Suprapubic skin (tissue), 3 donors: ENCODE measurements at regions not wholly inside any gene's neighbourhood (a gene's known extent, or its start where the extent isn't known, plus 50 kb on each side); places are given as distances from the start of the nearest gene placed in this dataset.

Source experiments
- POLR2A ChIP-seq, 2 donors: fragments of 450-650 bp; IDR thresholded peaks; one replicate each; pipeline ENCODE4 v1.6.1; 2017; ENCODE audit warnings: antibody characterized with exemption in 2 of 2, mild to moderate bottlenecking in 2 of 2, moderate library complexity in 2 of 2
- TF ChIP-seq, protein P1 (sequence below), 2 donors: fragments of 200-600 bp in 1 of 2; fragments of 450-650 bp in 1 of 2; sonication (generic) in 1 of 2; IDR thresholded peaks; one replicate each; pipeline ENCODE4 v1.5.1; 2016 to 2019; ENCODE audit warnings: antibody characterized with exemption in 2 of 2, mild to moderate bottlenecking in 1 of 2, moderate library complexity in 1 of 2

DNA sequence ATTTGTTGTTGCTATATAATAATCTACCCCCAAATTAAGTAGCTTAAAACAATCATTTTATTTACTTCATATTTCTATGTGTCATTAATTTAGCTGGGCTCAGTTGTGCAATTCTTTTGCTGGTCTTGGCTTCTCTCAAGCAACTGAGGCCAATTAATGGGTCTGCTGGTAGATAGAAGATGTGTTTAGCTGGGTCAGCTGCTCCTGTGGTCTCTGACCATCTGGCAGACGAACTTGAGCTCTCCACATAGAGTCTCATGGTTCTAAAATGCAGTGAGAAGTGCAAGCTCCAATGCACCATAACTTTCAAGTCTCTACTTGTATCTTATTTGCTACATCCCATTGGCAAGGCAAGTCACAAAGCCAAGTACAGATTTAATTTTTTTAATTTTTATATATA is 515.6 kb downstream of the ZIC1 start:
- no peak for TF ChIP-seq POLR2A (IDR thresholded peaks at IDR 0.05)
- TF ChIP-seq, protein P1, sequence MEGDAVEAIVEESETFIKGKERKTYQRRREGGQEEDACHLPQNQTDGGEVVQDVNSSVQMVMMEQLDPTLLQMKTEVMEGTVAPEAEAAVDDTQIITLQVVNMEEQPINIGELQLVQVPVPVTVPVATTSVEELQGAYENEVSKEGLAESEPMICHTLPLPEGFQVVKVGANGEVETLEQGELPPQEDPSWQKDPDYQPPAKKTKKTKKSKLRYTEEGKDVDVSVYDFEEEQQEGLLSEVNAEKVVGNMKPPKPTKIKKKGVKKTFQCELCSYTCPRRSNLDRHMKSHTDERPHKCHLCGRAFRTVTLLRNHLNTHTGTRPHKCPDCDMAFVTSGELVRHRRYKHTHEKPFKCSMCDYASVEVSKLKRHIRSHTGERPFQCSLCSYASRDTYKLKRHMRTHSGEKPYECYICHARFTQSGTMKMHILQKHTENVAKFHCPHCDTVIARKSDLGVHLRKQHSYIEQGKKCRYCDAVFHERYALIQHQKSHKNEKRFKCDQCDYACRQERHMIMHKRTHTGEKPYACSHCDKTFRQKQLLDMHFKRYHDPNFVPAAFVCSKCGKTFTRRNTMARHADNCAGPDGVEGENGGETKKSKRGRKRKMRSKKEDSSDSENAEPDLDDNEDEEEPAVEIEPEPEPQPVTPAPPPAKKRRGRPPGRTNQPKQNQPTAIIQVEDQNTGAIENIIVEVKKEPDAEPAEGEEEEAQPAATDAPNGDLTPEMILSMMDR (IDR thresholded peaks at IDR 0.05): no peak
